GM23248 (cell line): ENCODE measurements at regions not wholly inside any gene's neighbourhood (a gene's known extent, or its start where the extent isn't known, plus 50 kb on each side); places are given as distances from the start of the nearest gene placed in this dataset.

Experiments used
- EZH2 ChIP-seq: fragments of 200-600 bp; sonication (generic); IDR thresholded peaks from 2 replicates; pipeline ENCODE4 v1.6.1; 2018; ENCODE audit warnings: antibody characterized with exemption, mild to moderate bottlenecking; ENCODE audit not compliant: insufficient read depth, poor library complexity, severe bottlenecking
- EZH2phosphoT487 ChIP-seq: fragments of 200-600 bp; sonication (generic); IDR thresholded peaks from 2 replicates; pipeline ENCODE4 v1.6.1; 2018; ENCODE audit warnings: antibody characterized with exemption, moderate library complexity, mild to moderate bottlenecking, low read depth; ENCODE audit not compliant: insufficient read depth

- TF ChIP-seq EZH2 (no peak), EZH2phosphoT487 (no peak)
These were observed 119.4 kb upstream of the PUM3 start for GRCh38 chr9:2963307-2963706.
